AG04449 (cell line): ENCODE measurements at regions not wholly inside any gene's neighbourhood (a gene's known extent, or its start where the extent isn't known, plus 50 kb on each side); places are given as distances from the start of the nearest gene placed in this dataset.

ENCODE experiments used
- CTCF ChIA-PET: fragments of 350-600 bp; formaldehyde crosslinking; extraction: SDS; loops from one replicate; lab custom pipeline; 2021; ENCODE audit warnings: antibody characterized with exemption; lab: Yijun Ruan, JAX
- POLR2A ChIA-PET: fragments of 400-600, 350-600 bp; formaldehyde crosslinking; extraction: SDS; loops from one replicate; lab custom pipeline; 2020; ENCODE audit warnings: antibody characterized with exemption, inconsistent platforms; lab: Yijun Ruan, JAX
- DNase-seq: peaks from one replicate; pipeline ENCODE4 v3.0.0-alpha.2; 2010; ENCODE audit warnings: low read depth, low spot score
- H3K4me3 ChIP-seq: 2 replicates; pipeline ENCODE4 v1.5.1; 2011; ENCODE audit warnings: low read depth, mild to moderate bottlenecking, control low read depth, low read length
- CTCF ChIP-seq: IDR thresholded peaks from one replicate; pipeline ENCODE4 v1.5.1; 2011; ENCODE audit warnings: mild to moderate bottlenecking, moderate library complexity, low read length, control low read depth, inconsistent platforms; ENCODE audit not compliant: insufficient read depth; ENCODE audit errors: missing control alignments

- ChIA-PET POLR2A (no interaction called here), CTCF (no interaction called here)
- no peak for DNase-seq
- TF ChIP-seq CTCF: no peak
- no peak overlapping the region for H3K4me3 ChIP-seq
Measured at GRCh38 chr5:155772009-155772662, 554.8 kb upstream of the SGCD start.

DNA sequence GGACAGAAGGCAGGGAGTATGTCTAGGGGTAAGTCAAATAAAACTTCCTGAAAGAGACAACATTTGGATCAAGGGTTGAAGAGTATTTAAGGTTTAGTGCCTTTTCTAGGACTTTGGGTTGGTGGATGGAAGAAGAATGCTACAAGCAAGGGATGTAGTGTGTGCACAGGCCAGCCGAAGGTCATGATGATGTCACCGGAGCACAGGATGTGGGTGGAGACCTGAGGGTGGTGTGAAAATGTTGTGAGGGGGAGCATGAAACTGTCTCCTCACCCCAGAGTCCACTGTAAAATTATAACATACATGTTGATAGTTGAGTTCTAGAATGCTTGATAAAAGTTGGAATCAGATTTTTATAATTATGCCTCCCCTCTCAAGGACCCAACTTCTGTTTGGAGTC lies 553.3 kb upstream of the SGCD start:
- DNase-seq: no peak
- ChIA-PET POLR2A (no interaction called here), CTCF (no interaction called here)
- no peak overlapping the region for H3K4me3 ChIP-seq
- no peak for TF ChIP-seq CTCF

DNA sequence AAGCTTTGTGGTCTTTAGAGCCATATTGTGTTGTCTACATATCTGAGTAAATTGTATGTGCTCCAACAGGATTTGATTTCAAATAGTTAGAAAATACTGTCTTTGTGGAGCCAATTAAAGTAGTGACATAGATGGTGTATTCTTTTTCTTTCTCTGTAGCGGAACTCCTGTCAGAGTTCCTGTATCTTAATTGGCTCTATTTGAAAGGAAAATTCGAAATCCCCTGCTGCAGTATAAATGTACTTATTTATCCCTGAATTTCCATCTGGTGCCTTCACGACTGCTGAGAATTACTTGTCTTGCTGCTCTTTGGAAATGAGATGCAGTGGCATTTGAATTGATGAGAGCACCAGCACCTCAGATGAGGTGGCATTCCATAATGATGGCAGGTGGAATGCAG lies 546.7 kb upstream of the SGCD start:
- TF ChIP-seq CTCF: no peak
- DNase-seq: no peak
- CTCF ChIA-PET: no interaction called here
- POLR2A ChIA-PET: no interaction called here
- H3K4me3 ChIP-seq: no peak overlapping the region

DNA sequence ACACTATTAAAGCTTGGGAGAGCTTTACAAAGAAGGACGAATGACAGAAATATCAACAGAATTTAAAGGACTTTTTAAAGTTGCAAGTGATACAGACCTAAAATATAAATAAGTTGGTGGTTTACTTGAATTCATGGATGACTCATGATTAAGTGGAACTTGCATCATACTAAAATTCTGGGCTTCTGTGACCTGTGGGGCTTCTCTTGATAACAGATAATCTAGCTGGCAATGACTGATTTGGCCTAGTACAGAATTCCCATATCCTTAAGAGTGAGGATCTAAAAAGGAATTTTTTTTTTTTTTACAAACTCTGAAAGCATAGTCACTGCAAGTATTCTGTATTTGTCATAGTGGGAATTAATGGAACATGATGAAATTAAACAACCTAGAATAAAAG lies 543.7 kb upstream of the SGCD start:
- H3K4me3 ChIP-seq: no peak overlapping the region
- no peak for TF ChIP-seq CTCF
- ChIA-PET POLR2A (no interaction called here), CTCF (interaction anchor here (1.2 kb wide), 1 partner anchor 19 kb away, joined by 3 read pairs; no protein-coding TSS in a partner anchor)
- DNase-seq: no peak

GRCh38 chr5:155783791-155784190 lies 543.2 kb upstream of the SGCD start:
- CTCF ChIA-PET: interaction anchor here (1.2 kb wide), 1 partner anchor 18 kb away, joined by 3 read pairs; no protein-coding TSS in a partner anchor

GRCh38 chr5:155786108-155786507 lies 540.9 kb upstream of the SGCD start:
- TF ChIP-seq CTCF: no peak
- no peak overlapping the region for H3K4me3 ChIP-seq
- DNase-seq: no peak
- ChIA-PET CTCF (no interaction called here), POLR2A (no interaction called here)

More at GRCh38 chr5:155783791-155784190, 543.2 kb upstream of the SGCD start:
- no peak for TF ChIP-seq CTCF
- H3K4me3 ChIP-seq: no peak overlapping the region
- DNase-seq: no peak
- POLR2A ChIA-PET: no interaction called here
